HG03066 (cell line): ENCODE measurements at regions not wholly inside any gene's neighbourhood (a gene's known extent, or its start where the extent isn't known, plus 50 kb on each side); places are given as distances from the start of the nearest gene placed in this dataset.

Experiments used
- ATAC-seq: cut with Tn5 transposase; IDR thresholded peaks from one replicate; pipeline ENCODE4 v1.9.1; 2021; ENCODE audit warnings: low read depth; ENCODE audit not compliant: unreplicated experiment

DNA sequence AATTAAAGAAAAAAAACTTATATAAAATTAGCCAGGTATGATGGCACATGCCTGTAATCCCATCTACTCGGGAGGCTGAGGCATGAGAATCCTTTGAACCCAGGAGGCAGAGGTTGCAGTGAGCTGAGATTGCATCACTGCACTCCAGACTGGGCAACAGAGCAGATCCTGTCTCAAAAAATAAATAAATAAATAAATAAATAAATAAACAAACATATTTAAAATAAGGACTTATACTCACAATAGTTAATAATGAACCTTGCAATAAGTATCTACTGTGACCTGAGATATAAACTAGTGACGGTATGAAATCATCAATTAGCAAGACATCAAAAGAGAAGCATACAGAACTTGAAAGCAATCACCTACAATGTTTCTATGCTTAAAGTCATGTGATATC is 548.4 kb upstream of the JARID2 start:
- no peak for ATAC-seq

DNA sequence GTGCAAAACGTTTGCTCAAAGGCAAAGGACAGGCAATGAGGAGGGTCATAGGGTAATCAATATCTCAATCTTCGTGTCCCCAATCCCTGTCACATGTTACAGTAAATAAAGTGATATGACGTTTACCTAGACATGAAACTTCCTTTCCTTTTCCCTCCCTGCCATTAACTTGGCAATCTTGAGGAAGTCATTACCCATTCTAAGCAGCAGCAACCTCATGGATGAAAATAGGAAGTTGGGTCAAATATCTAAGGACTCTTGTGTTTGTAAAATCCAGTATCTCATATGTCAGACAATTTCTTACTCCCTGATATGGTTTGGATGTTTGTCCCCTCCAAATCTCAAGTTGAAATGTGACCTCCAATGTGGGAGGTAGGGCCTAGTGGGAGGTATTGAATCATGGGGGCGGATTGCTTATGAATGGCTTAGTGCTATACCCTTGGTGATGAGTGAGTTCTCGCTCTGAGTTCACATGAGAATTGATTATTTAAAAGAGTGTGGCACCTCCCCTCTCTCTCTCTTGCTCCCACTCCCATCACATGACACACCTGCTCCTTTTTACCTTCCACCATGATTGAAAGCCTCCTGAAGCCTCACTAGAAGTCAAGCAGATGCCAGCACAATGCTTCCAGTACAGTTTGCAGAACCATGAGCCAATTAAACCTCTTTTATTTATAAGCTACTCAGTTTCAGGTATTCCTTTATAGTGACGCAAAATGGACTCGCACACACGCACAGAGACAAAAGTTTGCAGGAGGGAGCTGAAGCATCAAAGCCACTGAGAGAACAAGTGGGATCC is 545.9 kb upstream of the JARID2 start:
- no peak for ATAC-seq

DNA sequence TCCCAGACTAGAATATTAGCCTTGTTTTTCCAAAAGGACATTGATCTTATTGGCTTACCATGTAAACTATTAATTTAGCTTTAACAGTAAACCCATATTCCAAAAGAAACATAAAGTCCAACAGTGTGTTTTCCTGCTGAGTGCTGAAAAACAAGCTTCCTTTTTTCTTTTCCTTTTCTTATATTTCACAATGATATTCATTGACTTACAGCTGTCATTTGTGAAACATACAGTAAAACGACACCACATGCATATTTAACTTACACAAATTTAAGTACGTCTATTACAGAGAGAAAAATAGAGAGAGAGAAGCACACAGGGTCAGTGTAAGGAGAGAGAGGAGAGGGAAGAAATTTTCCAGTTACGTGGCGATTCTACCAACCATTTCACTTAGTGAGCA is 543.9 kb upstream of the JARID2 start:
- no peak for ATAC-seq

DNA sequence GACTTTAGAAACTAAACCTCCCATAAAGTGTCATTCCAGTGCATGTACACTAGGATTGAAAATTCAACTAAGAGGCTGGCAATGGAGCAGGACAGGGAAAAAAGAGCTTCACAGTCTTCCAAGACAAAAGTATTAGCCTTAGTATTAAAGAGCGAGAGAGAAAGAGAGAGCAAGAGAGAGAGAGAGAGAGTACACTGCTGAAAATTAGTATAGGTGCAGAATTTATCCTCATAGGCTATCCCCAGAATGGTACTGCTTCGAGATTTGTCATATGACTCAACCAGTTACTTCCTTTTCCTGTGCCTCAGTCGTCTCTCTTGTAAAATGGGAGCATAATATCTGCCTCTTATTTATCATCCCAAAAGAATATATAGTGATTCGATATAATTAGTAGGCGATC is 543.2 kb upstream of the JARID2 start:
- no peak for ATAC-seq

DNA sequence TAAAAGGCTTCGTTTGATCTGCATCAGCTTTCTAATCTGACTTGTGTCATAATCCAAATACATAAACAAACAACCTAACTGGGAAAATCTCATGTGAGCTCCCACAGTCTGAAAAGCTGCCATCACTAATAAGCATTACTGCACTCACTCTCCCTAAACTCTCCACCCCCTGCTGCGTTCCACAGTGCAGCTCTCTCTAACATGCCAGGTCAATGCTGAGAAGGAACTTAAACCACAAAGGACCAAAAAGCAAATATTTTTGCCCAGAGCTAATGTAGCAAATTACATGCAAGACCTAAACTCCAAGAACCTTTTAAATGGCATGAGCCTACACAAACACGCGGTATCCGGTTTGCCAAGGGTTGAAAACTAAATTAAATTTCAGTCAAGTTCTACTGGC is 542.3 kb upstream of the JARID2 start:
- no peak for ATAC-seq

DNA sequence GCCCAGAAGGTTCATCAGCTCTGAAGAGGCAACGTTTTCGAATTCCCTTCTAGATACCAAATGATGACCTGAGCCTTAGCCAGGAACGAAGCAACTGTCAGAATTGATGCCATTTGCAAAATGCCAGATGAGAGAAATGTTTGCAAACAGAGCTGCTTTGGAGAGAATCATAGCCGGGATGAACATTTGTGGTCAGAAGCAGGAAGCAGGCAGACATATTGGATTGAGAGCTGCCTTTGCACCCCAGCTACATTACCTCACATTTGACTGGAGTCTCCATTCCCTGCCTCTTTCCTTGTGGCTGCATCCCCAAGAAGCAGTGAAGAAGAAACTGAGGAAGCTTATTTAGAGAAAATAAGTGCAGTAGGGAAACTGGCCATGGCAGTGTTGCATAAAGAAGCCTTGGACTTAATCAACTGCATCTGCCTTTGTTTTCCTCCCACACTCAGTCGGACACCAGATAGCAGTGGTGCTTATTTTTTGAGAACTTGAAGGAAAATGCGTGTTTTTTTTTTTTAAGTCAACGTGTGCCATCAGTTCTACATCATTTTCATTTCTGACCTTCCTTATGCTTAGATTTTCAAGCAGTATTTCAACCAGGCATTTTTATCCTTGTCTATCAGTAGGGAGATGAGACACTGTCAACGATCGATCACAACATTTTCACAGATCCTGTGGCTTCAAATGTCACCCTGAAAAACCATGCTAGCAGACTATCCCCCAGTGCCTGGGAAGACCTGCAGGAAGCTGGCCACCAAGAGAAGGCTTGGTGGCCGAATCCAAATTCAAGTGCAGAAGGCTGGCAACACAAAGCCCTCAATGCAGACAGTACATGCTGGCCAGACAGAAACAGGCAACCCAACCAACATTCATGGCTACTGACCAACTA is 541.2 kb upstream of the JARID2 start:
- ATAC-seq, result no peak

DNA sequence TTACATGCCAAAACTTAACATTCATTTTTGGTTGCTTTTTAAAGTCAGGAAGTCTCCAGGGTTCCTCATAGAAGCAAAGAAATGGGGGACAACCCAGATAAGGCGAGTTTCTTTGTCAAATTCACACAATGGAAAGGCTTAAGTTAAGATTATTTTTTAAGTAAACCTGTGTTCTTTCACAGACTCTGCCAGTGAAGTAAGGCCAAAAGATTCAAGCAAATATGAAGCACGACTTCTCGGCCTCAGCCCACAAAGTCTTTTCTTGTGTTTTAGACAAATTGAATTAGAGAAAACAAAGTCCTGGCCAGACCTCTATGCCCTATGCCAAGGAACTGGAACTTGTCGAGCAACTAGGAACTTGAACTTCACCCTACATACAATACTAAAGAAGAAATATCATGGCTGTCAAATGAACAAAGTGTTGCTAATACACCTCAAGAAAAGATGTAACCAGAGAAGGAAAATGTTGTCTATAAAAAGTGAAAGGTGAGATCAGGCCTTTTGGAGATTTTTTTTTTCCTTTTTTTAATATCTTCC is 540.0 kb upstream of the JARID2 start:
- no peak for ATAC-seq

DNA sequence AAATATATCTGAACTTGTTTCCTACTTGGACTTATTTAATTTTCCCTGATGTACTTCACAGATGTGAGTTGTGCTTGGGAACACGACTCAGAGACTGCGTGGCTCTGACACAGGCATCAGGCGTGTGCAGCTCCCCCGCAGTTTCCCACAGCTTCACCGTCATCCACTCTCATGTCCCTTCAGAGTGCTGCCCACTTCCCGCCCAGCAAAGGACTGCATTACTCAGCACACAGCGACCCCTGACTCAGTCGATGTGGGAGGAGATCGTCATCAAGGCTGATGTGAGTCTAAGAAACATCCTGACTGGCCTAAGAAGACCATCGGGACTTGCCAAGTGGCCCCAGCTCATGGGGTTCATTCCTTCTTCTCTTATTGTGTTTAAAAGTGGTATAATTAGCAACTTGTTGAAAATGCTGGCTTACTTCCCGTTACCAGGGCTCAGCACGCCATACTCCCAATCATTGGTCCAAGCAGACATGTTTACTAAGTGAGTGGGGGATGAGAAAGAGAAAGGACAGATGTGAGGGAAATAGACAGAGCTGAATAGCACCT is 539.4 kb upstream of the JARID2 start:
- ATAC-seq, result no peak

DNA sequence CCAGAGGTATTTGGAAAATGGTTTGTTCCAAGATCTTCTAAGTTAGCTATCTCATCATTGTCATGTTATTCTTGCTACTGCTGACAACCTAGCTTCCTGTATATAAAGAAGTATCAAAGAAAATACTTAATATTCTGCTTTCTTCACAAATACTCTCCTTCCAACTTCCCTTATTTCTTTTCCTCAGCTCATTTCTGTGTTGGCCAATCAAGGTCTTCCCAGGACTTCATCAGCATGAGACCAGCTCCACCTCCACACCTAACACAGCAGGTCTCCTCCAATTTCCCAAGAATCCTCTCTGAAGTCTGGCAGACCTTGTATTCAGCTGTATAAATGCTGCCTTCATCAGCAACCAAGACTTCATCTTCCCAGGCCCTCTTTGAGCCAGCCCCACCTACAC is 538.6 kb upstream of the JARID2 start:
- ATAC-seq, result no peak

DNA sequence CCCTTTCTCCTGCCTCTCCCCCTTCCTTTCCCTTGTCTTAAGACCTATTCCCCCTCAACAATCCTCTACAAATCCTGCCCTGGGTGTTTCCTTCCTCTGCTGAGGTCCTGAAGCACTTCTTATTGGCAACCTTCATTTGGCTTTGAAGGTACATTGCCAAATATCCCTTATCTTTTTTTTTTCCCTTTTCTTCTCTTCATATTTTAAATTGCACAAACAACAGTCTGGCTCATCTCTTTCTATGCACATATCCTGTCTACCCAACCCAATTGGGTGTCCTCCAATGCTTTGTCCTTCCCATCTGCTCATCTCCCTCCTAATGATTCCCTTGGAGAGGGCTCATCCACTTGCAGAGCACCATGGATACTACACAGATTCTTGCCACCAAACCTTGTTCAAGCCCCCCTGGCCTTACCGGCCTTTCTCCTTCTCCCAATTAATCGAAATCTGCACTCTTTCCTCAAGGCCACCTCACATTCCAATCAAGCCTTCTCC is 537.9 kb upstream of the JARID2 start:
- ATAC-seq, result no peak

DNA sequence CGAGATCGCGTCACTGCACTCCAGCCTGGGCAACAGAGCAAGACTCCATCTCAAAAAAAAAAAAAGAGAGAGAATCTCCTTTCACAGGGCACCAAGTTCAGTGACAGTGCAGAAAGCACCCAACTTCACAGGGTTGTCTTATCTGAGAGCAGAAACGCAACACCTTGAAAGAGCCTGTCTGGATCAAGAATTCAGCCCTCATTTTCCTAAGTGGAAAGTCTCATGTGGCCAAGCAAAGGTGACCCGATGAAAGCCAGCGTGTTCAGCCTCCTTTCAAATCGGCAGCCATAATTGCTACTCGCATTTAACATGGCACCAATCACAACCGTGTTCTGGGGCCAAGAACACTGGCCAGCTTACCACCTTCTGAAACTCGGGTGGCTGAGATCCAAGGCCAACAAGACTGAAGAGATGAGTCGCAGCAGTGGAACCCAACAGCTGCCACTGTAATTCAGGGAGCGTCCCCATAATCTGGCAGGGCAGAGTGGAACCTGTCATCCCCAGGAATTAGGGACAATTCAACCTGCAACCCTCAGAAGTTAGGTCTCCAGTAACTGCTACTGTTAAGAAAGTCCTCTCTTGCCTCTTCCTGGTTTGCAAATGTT is 536.7 kb upstream of the JARID2 start:
- ATAC-seq, result no peak

DNA sequence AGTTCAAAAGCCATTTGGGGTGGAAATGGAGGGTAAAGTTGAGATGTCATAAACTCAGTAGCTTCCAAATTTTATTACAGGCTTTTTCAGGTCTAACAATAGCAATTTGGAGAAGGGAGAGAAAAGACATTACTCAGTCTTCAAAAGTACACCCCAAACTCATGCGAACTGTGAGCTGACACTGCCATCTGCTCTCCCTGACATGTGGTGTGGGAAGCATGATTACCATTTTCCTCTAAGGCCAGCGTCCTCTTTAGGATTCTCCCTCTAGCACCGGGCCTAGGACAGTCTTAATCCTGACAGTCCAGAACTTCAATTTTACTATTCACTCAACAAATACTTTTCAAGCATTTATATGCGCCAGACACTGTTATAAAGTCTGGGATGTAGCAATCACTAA is 536.0 kb upstream of the JARID2 start:
- no peak for ATAC-seq

DNA sequence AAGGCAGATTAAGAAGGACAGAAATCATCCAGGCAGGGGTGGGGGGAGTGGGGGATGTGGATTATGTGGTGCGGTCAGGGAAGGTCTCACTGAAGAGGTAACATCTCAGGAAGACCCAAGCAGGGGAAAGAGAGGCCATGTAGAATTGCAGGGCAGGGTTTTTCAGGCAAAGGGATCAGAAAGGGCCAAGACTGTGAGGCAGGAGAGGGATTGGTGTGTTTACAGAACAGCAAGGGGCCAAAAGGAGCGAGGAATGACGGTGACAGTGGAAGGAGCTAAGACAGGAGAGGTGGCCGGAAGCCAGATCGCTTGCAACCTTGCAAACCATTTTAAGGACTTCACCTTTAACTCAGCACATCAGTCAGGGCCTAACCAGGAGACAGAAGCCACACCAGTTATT is 535.4 kb upstream of the JARID2 start:
- no peak for ATAC-seq

DNA sequence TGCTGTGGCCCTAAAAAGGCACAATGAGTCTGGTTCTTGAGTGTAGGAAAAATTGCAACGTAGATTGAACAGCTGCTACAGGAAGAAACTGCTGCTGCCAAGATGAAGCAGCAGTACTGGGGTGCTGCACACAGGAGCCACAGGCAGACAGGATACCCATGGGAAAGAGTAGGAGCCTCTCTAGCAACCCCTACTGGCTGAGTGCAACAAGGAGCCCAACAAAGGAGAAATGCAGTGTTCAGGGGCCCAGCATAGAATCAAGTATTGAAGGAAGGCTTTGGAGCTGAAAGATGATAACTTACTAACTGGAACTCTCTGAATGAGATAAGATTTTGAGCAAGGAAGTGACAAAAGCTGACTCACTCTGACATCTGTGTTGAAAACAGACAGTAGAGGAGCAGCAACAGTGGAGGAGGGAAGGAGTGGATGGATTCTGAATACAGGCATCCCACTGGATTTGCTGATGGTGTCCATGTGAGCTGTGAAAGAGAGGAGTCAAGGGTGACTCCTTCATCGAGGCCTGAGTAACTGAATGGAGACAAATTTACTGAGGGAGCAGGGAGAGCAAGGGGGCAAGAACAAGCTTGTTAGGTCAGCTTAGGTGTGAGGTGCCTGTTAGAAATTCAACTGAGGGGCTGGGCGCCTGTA is 534.7 kb upstream of the JARID2 start:
- ATAC-seq, result no peak

DNA sequence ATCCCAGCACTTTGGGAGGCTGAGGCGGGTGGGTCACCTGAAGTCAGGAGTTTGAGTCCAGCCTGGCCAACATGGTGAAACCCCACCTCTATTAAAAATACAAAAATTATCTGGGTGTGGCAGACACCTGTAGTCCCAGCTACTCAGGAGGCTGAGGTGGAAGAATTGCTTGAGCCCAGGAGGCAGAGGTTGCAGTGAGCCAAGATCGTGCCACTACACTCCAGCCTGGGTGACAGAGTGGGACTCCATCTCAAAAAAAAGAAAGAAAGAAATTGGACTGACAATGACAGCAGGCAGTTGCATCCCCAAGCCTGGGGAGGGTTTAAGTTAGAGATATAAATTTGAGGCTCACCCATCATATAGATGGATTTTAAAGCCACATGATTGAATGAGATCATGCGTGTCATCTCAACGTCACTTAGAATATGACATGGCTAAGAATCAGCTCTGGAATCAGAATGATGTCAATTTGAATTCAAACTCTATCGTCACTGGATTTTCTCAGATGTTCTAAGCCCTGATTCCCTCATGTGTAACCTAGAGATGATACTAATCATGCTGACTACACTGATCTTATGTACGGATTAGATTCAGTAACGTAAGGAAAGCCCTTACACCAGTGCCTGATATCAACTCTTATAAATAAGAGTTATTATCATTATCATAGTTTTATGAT is 534.0 kb upstream of the JARID2 start:
- ATAC-seq, result no peak

DNA sequence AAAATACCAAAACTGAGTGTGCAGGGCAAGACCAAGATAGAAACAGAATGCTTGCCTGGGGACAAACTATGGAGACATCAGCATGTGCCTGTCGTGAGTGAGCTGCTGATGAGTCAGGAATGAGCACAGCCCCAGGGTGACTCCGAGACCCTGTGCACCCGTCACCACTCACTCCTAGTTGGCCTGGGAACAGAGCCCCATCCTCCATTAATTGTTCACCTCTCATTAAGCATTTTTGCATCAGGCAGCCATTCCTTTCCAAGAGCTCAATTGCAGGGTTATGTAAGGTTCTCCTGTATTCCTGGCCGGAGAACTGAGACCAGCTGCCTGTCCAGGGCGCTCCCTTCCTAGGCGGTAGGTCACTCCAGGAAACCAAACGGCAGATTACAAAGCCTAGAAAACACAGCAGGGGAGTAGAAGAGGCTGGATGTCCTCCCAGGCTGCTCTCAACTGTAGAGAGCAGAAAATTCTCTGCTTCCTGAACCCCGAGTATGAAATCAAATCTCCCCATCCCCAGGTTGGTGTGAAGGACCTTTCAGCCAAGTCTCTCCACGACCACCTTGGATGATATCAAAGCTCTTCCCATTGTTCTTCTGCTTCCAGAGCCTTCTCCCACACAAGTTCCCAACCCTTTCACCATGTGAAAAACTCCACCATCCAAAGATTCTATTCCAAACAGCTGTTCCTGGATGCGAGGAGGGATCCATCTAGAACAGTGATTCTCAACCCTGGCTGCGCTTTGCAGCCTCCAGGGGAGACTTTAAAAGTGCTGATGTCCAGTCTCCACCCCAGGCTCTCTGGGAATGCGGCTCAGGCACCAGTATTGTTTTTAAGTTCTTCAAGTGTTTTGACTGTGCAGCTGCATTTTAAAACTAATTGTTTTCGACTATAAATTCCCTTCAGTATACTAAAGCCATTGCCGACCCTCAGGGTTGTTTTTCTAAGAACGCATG is 532.6 kb upstream of the JARID2 start:
- no peak for ATAC-seq

DNA sequence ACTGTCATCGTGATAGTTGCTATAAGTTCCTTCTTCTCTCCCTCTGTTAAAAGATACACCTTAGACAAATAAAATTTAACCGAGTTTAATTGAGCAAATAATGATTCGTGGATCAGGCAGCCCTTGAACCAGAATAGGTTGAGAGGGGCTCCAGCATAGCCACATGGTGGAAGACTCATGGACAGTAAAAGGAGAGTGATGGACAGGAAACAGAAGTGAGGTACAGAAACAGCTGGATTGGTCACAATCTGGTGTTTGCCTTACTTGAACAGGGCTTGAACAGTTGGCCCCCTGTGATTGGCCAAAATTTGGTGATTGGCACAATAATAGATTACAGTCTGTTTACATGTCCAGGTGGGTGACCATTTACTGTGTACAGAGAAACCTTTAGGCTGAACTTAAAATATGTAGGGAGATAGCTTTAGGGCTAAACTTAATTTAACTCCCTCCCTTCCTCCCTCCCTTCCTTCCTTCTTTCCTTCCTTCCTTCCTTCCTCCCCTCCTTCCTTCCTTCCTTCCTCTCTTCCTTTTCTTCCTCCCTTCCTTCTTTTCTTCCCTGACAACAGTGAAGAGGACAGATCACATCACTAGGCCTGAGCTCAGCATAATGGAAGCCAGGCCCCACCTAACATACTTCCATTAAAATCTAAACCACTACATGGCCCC is 531.8 kb upstream of the JARID2 start:
- ATAC-seq, result no peak

DNA sequence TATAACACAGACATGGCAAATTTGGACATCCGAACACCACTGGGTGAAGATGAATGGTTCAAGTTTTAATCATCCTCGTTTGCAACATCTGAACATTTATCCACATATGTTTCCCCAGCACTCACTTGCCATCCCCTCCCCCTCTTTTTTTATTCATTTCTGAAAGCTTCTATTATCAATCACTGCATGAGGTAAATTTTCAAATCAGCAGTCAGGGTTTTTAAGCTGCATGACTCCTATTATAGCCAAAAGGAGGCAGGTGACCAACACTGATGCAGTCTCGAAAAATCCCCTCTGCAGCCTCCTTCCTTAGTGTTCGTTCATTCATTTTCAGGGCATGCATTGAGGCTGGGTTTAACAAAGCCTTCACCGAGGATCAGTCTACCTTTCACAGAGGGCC is 530.8 kb upstream of the JARID2 start:
- no peak for ATAC-seq
